Umbilical cord (tissue), 1 donor: ENCODE measurements at regions not wholly inside any gene's neighbourhood (a gene's known extent, or its start where the extent isn't known, plus 50 kb on each side); places are given as distances from the start of the nearest gene placed in this dataset.

Source experiments
- DNase-seq: peaks from one replicate; pipeline ENCODE4 v3.0.0-alpha.2; 2015; ENCODE audit warnings: low spot score

GRCh38 chr3:186411994-186412393, 50.0 kb upstream of the DGKG start:
- DNase-seq: no peak
